HepG2 (cell line): ENCODE measurements at regions not wholly inside any gene's neighbourhood (a gene's known extent, or its start where the extent isn't known, plus 50 kb on each side); places are given as distances from the start of the nearest gene placed in this dataset.

Experiments used
- ATAC-seq: fragments of 200-7000 bp; cut with Tn5 transposase; 3 replicates; pipeline ENCODE4 v1.9.1; 2020; ENCODE audit warnings: mild to moderate bottlenecking, moderate library complexity
- BruUV-seq: library from RNA; stranded (reverse); fragments of 400-500 nt; replicated peaks from 2 replicates; lab custom pipeline; 2021; lab: Mats Ljungman, UMichigan
- CTCF ChIA-PET: fragments of 300-600 bp; formaldehyde crosslinking; extraction: SDS; loops from one replicate; lab custom pipeline; 2021; ENCODE audit warnings: low total read pairs, inconsistent platforms, low intra/inter-chr PET ratio; lab: Yijun Ruan, JAX
- POLR2A ChIA-PET: fragments of 350-600 bp; sonication (Branson Sonifier 250); formaldehyde crosslinking; loops from one replicate; lab custom pipeline; 2020; ENCODE audit warnings: antibody characterized with exemption, inconsistent platforms; lab: Yijun Ruan, JAX
- DNase-seq: peaks from one replicate; pipeline ENCODE4 v3.0.0-alpha.2; 2015; ENCODE audit warnings: low spot score
- FAIRE-seq: peaks from 3 replicates; lab custom pipeline; 2011; peaks lifted over from hg19 to GRCh38; lab: Jason Lieb, UNC
- H2AFZ ChIP-seq: one replicate; pipeline ENCODE4 v1.6.1; 2011; ENCODE audit warnings: low read length, inconsistent platforms
- H3K27ac ChIP-seq: fragments of 300-600 bp; 3 replicates; pipeline ENCODE4 v1.8.0; 2011; ENCODE audit warnings: mixed run types, mild to moderate bottlenecking, mixed read lengths, low read length, inconsistent platforms; ENCODE audit not compliant: insufficient read depth; ENCODE audit errors: extremely low read length
- H3K27me3 ChIP-seq, 2 experiments: fragments of 200-600 bp in 1 of 2; 2 replicates in 1 of 2; 3 replicates in 1 of 2; pipeline versions ENCODE4 v1.6.0 to v1.8.0; 2011; ENCODE audit warnings: low read length in 2 of 2, mild to moderate bottlenecking in 2 of 2, moderate library complexity in 2 of 2, inconsistent platforms in 1 of 2; ENCODE audit not compliant: insufficient read depth in 2 of 2, control insufficient read depth in 1 of 2
- H3K36me3 ChIP-seq, 2 experiments: fragments of 200-600 bp in 1 of 2; replicated peaks in 1 of 2; 2 replicates in 1 of 2; 3 replicates in 1 of 2; pipeline versions ENCODE4 v1.5.1 to v1.8.0; 2011; ENCODE audit warnings: low read length in 2 of 2, inconsistent platforms in 1 of 2; ENCODE audit not compliant: insufficient read depth in 2 of 2, control insufficient read depth in 1 of 2
- H3K4me1 ChIP-seq: 2 replicates; pipeline ENCODE4 v1.5.1; 2012; ENCODE audit warnings: low read length, inconsistent platforms; ENCODE audit not compliant: insufficient read depth
- H3K4me2 ChIP-seq: 2 replicates; pipeline ENCODE4 v1.6.0; 2011; ENCODE audit warnings: low read depth, low read length, inconsistent platforms
- H3K4me3 ChIP-seq, 3 experiments: fragments of 200-600 bp in 1 of 3; sonication (generic), shearing (Covaris generic) in 1 of 3; replicated peaks in 1 of 3; 2 replicates each; pipeline ENCODE4 v1.5.1; 2011 to 2016; ENCODE audit warnings: low read length in 3 of 3, inconsistent platforms in 2 of 3, low read depth in 2 of 3, mild to moderate bottlenecking in 2 of 3, control low read depth in 1 of 3, mixed read lengths in 1 of 3; ENCODE audit not compliant: insufficient read depth in 1 of 3
- H3K79me2 ChIP-seq: one replicate; pipeline ENCODE4 v1.6.1; 2011; ENCODE audit warnings: low read length, inconsistent platforms; ENCODE audit not compliant: insufficient read depth
- H3K9ac ChIP-seq: 2 replicates; pipeline ENCODE4 v1.6.0; 2011; ENCODE audit warnings: mild to moderate bottlenecking, low read depth, low read length, inconsistent platforms; ENCODE audit not compliant: insufficient read depth
- H3K9me3 ChIP-seq: 2 replicates; pipeline ENCODE4 v1.5.1; 2012; ENCODE audit warnings: mild to moderate bottlenecking, low read length
- H4K20me1 ChIP-seq: 2 replicates; pipeline ENCODE4 v1.6.0; 2011; ENCODE audit warnings: inconsistent platforms, mild to moderate bottlenecking, low read length, moderate library complexity; ENCODE audit not compliant: insufficient read depth
- BHLHE40 ChIP-seq: IDR thresholded peaks from 2 replicates; pipeline ENCODE4 v1.6.1; 2011; ENCODE audit warnings: low read length, improper control_type of control experiment
- E2F2 ChIP-seq: sonication (generic); formaldehyde crosslinking; IDR thresholded peaks from 2 replicates; pipeline ENCODE4 v1.4.0; 2020; ENCODE audit warnings: missing genetic modification reagents, borderline replicate concordance
- FOXO1 ChIP-seq: sonication (generic); formaldehyde crosslinking; IDR thresholded peaks from 2 replicates; pipeline ENCODE4 v1.4.0; 2020; ENCODE audit warnings: missing genetic modification reagents
- FOXO4 ChIP-seq: sonication (generic); formaldehyde crosslinking; conservative IDR thresholded peaks from 2 replicates; pipeline ENCODE4 v1.8.1; 2023; ENCODE audit warnings: missing genetic modification reagents
- HMG20A ChIP-seq: IDR thresholded peaks from 2 replicates; pipeline ENCODE4 v1.6.1; 2016; ENCODE audit warnings: borderline replicate concordance
- HMGXB4 ChIP-seq, 2 experiments: sonication (generic) in 1 of 2; formaldehyde crosslinking in 1 of 2; IDR thresholded peaks; 2 replicates each; pipeline versions ENCODE4 v1.4.0 to v1.6.1; 2018 to 2020; ENCODE audit warnings: missing genetic modification reagents in 2 of 2, borderline replicate concordance in 1 of 2, low read depth in 1 of 2, mild to moderate bottlenecking in 1 of 2, missing biosample characterization in 1 of 2
- IRF9 ChIP-seq: sonication (generic); formaldehyde crosslinking; IDR thresholded peaks from 2 replicates; pipeline ENCODE4 v1.8.0; 2022; ENCODE audit warnings: missing genetic modification reagents, mild to moderate bottlenecking, borderline replicate concordance
- KLF11 ChIP-seq: IDR thresholded peaks from 2 replicates; pipeline ENCODE4 v1.6.1; 2016; ENCODE audit warnings: missing compliant biosample characterization
- NFE2L1 ChIP-seq: sonication (generic); formaldehyde crosslinking; IDR thresholded peaks from 2 replicates; pipeline ENCODE4 v1.4.0; 2020; ENCODE audit warnings: missing genetic modification reagents, mild to moderate bottlenecking, borderline replicate concordance
- NFYB ChIP-seq: sonication (generic); formaldehyde crosslinking; IDR thresholded peaks from 2 replicates; pipeline ENCODE4 v1.4.0; 2020; ENCODE audit warnings: missing genetic modification reagents
- PCBP1 ChIP-seq: fragments of 200-400 bp; formaldehyde crosslinking; IDR thresholded peaks from 2 replicates; pipeline ENCODE4 v1.6.1; 2017; ENCODE audit warnings: mild to moderate bottlenecking, low read depth, low read length, borderline replicate concordance
- TFAP4 ChIP-seq: sonication (generic); IDR thresholded peaks from 2 replicates; pipeline ENCODE4 v1.6.1; 2016; ENCODE audit warnings: low read depth, borderline replicate concordance
- ZNF12 ChIP-seq: sonication (generic); formaldehyde crosslinking; IDR thresholded peaks from 2 replicates; pipeline ENCODE4 v1.5.0; 2020; ENCODE audit warnings: missing genetic modification reagents
- ZNF296 ChIP-seq: sonication (generic); formaldehyde crosslinking; conservative IDR thresholded peaks from 2 replicates; pipeline ENCODE4 v1.5.0; 2020; ENCODE audit warnings: mild to moderate bottlenecking, missing genetic modification reagents
- ZNF564 ChIP-seq: sonication (generic); formaldehyde crosslinking; IDR thresholded peaks from 2 replicates; pipeline ENCODE4 v1.8.1; 2023; ENCODE audit warnings: mild to moderate bottlenecking, missing genetic modification reagents
- WGBS: methylation state at CpG from one replicate; pipeline ENCODE4 v1.1.6; 2017; ENCODE audit warnings: low lambda C conversion rate; 5-methylcytosine and 5-hydroxymethylcytosine counted together
- in situ Hi-C: cut with HindIII; loops from 2 replicates; pipeline ENCODE4 v1.10.0; 2017; ENCODE audit warnings: low pct_unique_long_range_greater_than_20kb; ENCODE audit not compliant: extremely low pct_ligation_motif_present
- intact Hi-C: fragments of 100-400 bp; cut with micrococcal nuclease; formaldehyde crosslinking; loops from one replicate; pipeline ENCODE4 v1.10.0; 2022; ENCODE audit not compliant: unreplicated experiment

GRCh38 chr20:23152902-23153301 lies 66.8 kb upstream of the CD93 start (continued):
- TF ChIP-seq FOXO4 = no peak
- TF ChIP-seq HMGXB4 (CRISPR knock-in tag; IDR thresholded peaks at IDR 0.05; ENCODE audit: borderline replicate concordance in 1 of 2, low read depth in 1 of 2) = no peak
- no peak for TF ChIP-seq ZNF564 (CRISPR knock-in tag)
- TF ChIP-seq E2F2 = no peak
- TF ChIP-seq PCBP1 = no peak
- no peak for TF ChIP-seq NFE2L1 (CRISPR knock-in tag)

GRCh38 chr20:23152308-23152892 lies 66.3 kb upstream of the CD93 start:
- Histone ChIP-seq H3K9ac (peak overlapping the region; percentile 14; the same call in 1 of the 2 replicates), H4K20me1 (no peaks in the 10 kb centered on the region), H2AFZ (no peak overlapping the region), H3K4me2 (peak overlapping the region; percentile 34), H3K27me3 (no peaks in the 10 kb centered on the region; a peak in 1 of 5 replicates), H3K36me3 (no peaks in the 10 kb centered on the region), H3K27ac (no peak overlapping the region), H3K79me2 (no peaks in the 10 kb centered on the region), H3K9me3 (peaks cover 5% of the 10 kb centered on the region; the same call in 1 of the 2 replicates), H3K4me3 (no peak overlapping the region), H3K4me1 (peaks cover 60% of the 10 kb centered on the region)
- ChIA-PET POLR2A (interaction anchor here (0.7 to 1.6 kb wide), 3 partner anchors 9 to 198 kb away, joined by 3 to 6 read pairs (median 5); partner anchors contain the start of gene NXT1), CTCF (no interaction called here)
- BruUV-seq = no TSS peak
- 2% methylated on average over 9 of the region's 9 CpGs for WGBS
- peak; percentile 51 for FAIRE-seq
- intact Hi-C loops (no loop called here), in situ Hi-C loops (no loop called here)
- peak; percentile 82 for ATAC-seq
- peak; percentile 90 for DNase-seq
- TF ChIP-seq ZNF296 (CRISPR knock-in tag) (no peak), HMG20A (CRISPR knock-in tag) (peak; percentile 72; the same call in 1 of the 2 replicates), FOXO1 (CRISPR knock-in tag) (peak; percentile 88), TFAP4 (peak; percentile 65; the same call in 1 of the 2 replicates), ZNF12 (CRISPR knock-in tag) (peak; percentile 92), BHLHE40 (peak; percentile 33; the same call in 1 of the 2 replicates), IRF9 (CRISPR knock-in tag) (0 out of 2 replicates have a peak, but pooled peaks have one; percentile 26), NFYB (CRISPR knock-in tag) (no peak), KLF11 (no peak)
